ENCODE measurements at regions not wholly inside any gene's neighbourhood (a gene's known extent, or its start where the extent isn't known, plus 50 kb on each side); places are given as distances from the start of the nearest gene placed in this dataset.
A peak's percentile ranks its signal among the peaks of the same experiment; 100 is the strongest.

- H3K4me3 ChIP-seq (ENCODE audit: control insufficient read depth, low read depth, low read length) = no peak overlapping the region
- TF ChIP-seq CTCF (conservative IDR thresholded peaks at IDR 0.05; ENCODE audit: control insufficient read depth, insufficient read depth, low read depth, low read length) = peak; percentile 33
- peak; percentile 33 for DNase-seq (ENCODE audit: low read depth)
These were observed 426.5 kb upstream of the OR4E1 start for GRCh38 chr14:22099942-22100763.

- DNase-seq (ENCODE audit: low read depth) = no peak
- TF ChIP-seq CTCF (conservative IDR thresholded peaks at IDR 0.05; ENCODE audit: control insufficient read depth, insufficient read depth, low read depth, low read length) = no peak
These were observed 424.8 kb upstream of the OR4E1 start for GRCh38 chr14:22098435-22098834.

GRCh38 chr14:22097586-22098292, 424.1 kb upstream of the OR4E1 start:
- no peak for TF ChIP-seq CTCF (conservative IDR thresholded peaks at IDR 0.05; ENCODE audit: control insufficient read depth, insufficient read depth, low read depth, low read length)
- no peak for DNase-seq (ENCODE audit: low read depth)
- H3K4me3 ChIP-seq (ENCODE audit: control insufficient read depth, low read depth, low read length) = no peak overlapping the region

More at GRCh38 chr14:22098435-22098834, 424.8 kb upstream of the OR4E1 start:
- no peak overlapping the region for H3K4me3 ChIP-seq (ENCODE audit: control insufficient read depth, low read depth, low read length)

GRCh38 chr14:22097072-22097471, 423.5 kb upstream of the OR4E1 start:
- no peak for DNase-seq (ENCODE audit: low read depth)
- H3K4me3 ChIP-seq (ENCODE audit: control insufficient read depth, low read depth, low read length) = no peak overlapping the region
- no peak for TF ChIP-seq CTCF (conservative IDR thresholded peaks at IDR 0.05; ENCODE audit: control insufficient read depth, insufficient read depth, low read depth, low read length)

GRCh38 chr14:22096514-22096895, 422.9 kb upstream of the OR4E1 start:
- H3K4me3 ChIP-seq (ENCODE audit: control insufficient read depth, low read depth, low read length) = no peak overlapping the region
- no peak for DNase-seq (ENCODE audit: low read depth)
- TF ChIP-seq CTCF (conservative IDR thresholded peaks at IDR 0.05; ENCODE audit: control insufficient read depth, insufficient read depth, low read depth, low read length) = no peak

- TF ChIP-seq CTCF (conservative IDR thresholded peaks at IDR 0.05; ENCODE audit: control insufficient read depth, insufficient read depth, low read depth, low read length) = no peak
- DNase-seq (ENCODE audit: low read depth) = no peak
- no peak overlapping the region for H3K4me3 ChIP-seq (ENCODE audit: control insufficient read depth, low read depth, low read length)
These were observed 422.4 kb upstream of the OR4E1 start for GRCh38 chr14:22095860-22096513.
